GM12892 (cell line): ENCODE measurements at regions not wholly inside any gene's neighbourhood (a gene's known extent, or its start where the extent isn't known, plus 50 kb on each side); places are given as distances from the start of the nearest gene placed in this dataset.
A peak's percentile ranks its signal among the peaks of the same experiment; 100 is the strongest.

Experiments
- DNase-seq: peaks from one replicate; pipeline ENCODE4 v3.0.0; 2011; ENCODE audit not compliant: insufficient read length
- FAIRE-seq: peaks from 2 replicates; lab custom pipeline; 2011; peaks lifted over from hg19 to GRCh38; lab: Jason Lieb, UNC
- POLR2A ChIP-seq: IDR thresholded peaks from 2 replicates; pipeline ENCODE4 v1.6.1; 2011; ENCODE audit warnings: low read depth, low read length, control low read depth
- POLR2AphosphoS5 ChIP-seq: IDR thresholded peaks from 2 replicates; pipeline ENCODE4 v1.6.1; 2011; ENCODE audit warnings: low read depth, low read length, control low read depth
- TAF1 ChIP-seq: IDR thresholded peaks from 2 replicates; pipeline ENCODE4 v1.6.1; 2011; ENCODE audit warnings: low read depth, mild to moderate bottlenecking, control low read depth, low read length, borderline replicate concordance

- TF ChIP-seq POLR2A (no peak), TAF1 (no peak), POLR2AphosphoS5 (no peak)
- DNase-seq (no peak), FAIRE-seq (no peak)
These were observed 67.1 kb upstream of the CCND2 start for GRCh38 chr12:4206470-4206869.

- FAIRE-seq, result no peak
- no peak for DNase-seq
These were observed 69.7 kb upstream of the CCND2 start for GRCh38 chr12:4203772-4204376.

GRCh38 chr12:4202918-4203317, 70.6 kb upstream of the CCND2 start:
- no peak for TF ChIP-seq TAF1
- TF ChIP-seq POLR2AphosphoS5, result no peak
- TF ChIP-seq POLR2A, result no peak
- DNase-seq (no peak), FAIRE-seq (no peak)

More at GRCh38 chr12:4203772-4204376, 69.7 kb upstream of the CCND2 start:
- no peak for TF ChIP-seq TAF1

- TF ChIP-seq POLR2AphosphoS5 (no peak), TAF1 (no peak), POLR2A (no peak)
- DNase-seq (no peak), FAIRE-seq (no peak)
These were observed 71.1 kb upstream of the CCND2 start for GRCh38 chr12:4202487-4202886.

GRCh38 chr12:4201333-4202100, 72.0 kb upstream of the CCND2 start:
- no peak for TF ChIP-seq POLR2AphosphoS5
- no peak for TF ChIP-seq POLR2A
- no peak for TF ChIP-seq TAF1
- FAIRE-seq (no peak), DNase-seq (no peak)

GRCh38 chr12:4197922-4198763, 75.4 kb upstream of the CCND2 start:
- no peak for FAIRE-seq
- TF ChIP-seq POLR2AphosphoS5 (no peak), POLR2A (no peak)
- DNase-seq, result no peak

- DNase-seq (no peak), FAIRE-seq (no peak)
- TF ChIP-seq TAF1 (no peak), POLR2AphosphoS5 (no peak), POLR2A (no peak)
These were observed 76.6 kb upstream of the CCND2 start for GRCh38 chr12:4196805-4197420.

GRCh38 chr12:4194668-4195067, 78.9 kb upstream of the CCND2 start:
- FAIRE-seq (no peak), DNase-seq (no peak)
- TF ChIP-seq POLR2A (no peak), TAF1 (no peak), POLR2AphosphoS5 (no peak)

GRCh38 chr12:4193821-4194220, 79.7 kb upstream of the CCND2 start:
- FAIRE-seq (no peak), DNase-seq (no peak)
- TF ChIP-seq POLR2A (no peak), POLR2AphosphoS5 (no peak), TAF1 (no peak)

- FAIRE-seq, result peak; percentile 51
- TF ChIP-seq POLR2A, result no peak
- TF ChIP-seq TAF1, result no peak
- TF ChIP-seq POLR2AphosphoS5, result no peak
- DNase-seq, result no peak
These were observed 81.9 kb upstream of the CCND2 start for GRCh38 chr12:4191642-4192041.

GRCh38 chr12:4191149-4191548, 82.4 kb upstream of the CCND2 start:
- TF ChIP-seq TAF1, result no peak
- TF ChIP-seq POLR2A, result no peak
- TF ChIP-seq POLR2AphosphoS5, result no peak
- no peak for DNase-seq
- no peak for FAIRE-seq
